M059J (cell line): ENCODE measurements at regions not wholly inside any gene's neighbourhood (a gene's known extent, or its start where the extent isn't known, plus 50 kb on each side); places are given as distances from the start of the nearest gene placed in this dataset.

ENCODE experiments used
- DNase-seq: peaks from one replicate; pipeline ENCODE4 v3.0.0-alpha.2; 2012; ENCODE audit warnings: low read depth

GRCh38 chr6:21808551-21809242 lies 215.1 kb downstream of the SOX4 start:
- DNase-seq, result peak; percentile 57

GRCh38 chr6:21811484-21811883 lies 217.9 kb downstream of the SOX4 start:
- peak; percentile 29 for DNase-seq

GRCh38 chr6:21816231-21816630 lies 222.7 kb downstream of the SOX4 start:
- no peak for DNase-seq

- DNase-seq, result no peak
Measured at GRCh38 chr6:21820442-21820841, 226.9 kb downstream of the SOX4 start.

- no peak for DNase-seq
Measured at GRCh38 chr6:21823371-21823770, 229.8 kb downstream of the SOX4 start.

GRCh38 chr6:21824431-21825177 lies 231.1 kb downstream of the SOX4 start:
- no peak for DNase-seq

- peak; percentile 69 for DNase-seq
Measured at GRCh38 chr6:21826023-21826422, 232.5 kb downstream of the SOX4 start.

GRCh38 chr6:21826904-21827303 lies 233.4 kb downstream of the SOX4 start:
- DNase-seq, result no peak

GRCh38 chr6:21827425-21828202 lies 234.1 kb downstream of the SOX4 start:
- no peak for DNase-seq

GRCh38 chr6:21828704-21829103 lies 235.2 kb downstream of the SOX4 start:
- no peak for DNase-seq

- DNase-seq, result no peak
Measured at GRCh38 chr6:21829126-21829525, 235.6 kb downstream of the SOX4 start.

GRCh38 chr6:21831521-21832291 lies 238.2 kb downstream of the SOX4 start:
- peak; percentile 87 for DNase-seq

- peak; percentile 38 for DNase-seq
Measured at GRCh38 chr6:21836277-21836676, 242.7 kb downstream of the SOX4 start.

GRCh38 chr6:21836772-21837425 lies 243.3 kb downstream of the SOX4 start:
- no peak for DNase-seq

GRCh38 chr6:21840428-21840827 lies 246.9 kb downstream of the SOX4 start:
- DNase-seq, result peak; percentile 70

GRCh38 chr6:21842875-21843645 lies 249.5 kb downstream of the SOX4 start:
- DNase-seq, result no peak

GRCh38 chr6:21844120-21844917 lies 250.8 kb downstream of the SOX4 start:
- DNase-seq, result no peak

- no peak for DNase-seq
Measured at GRCh38 chr6:21845018-21845417, 251.5 kb downstream of the SOX4 start.

- DNase-seq, result no peak
Measured at GRCh38 chr6:21845439-21846140, 252.0 kb downstream of the SOX4 start.
